CD14-positive monocyte (primary cell): ENCODE measurements at regions not wholly inside any gene's neighbourhood (a gene's known extent, or its start where the extent isn't known, plus 50 kb on each side); places are given as distances from the start of the nearest gene placed in this dataset.
"Not testable (repeated sequence)": the region's sequence is repeated elsewhere in the genome, so short reads cannot be mapped to it uniquely, and the experiment has no call there.

Source experiments
- DNase-seq, 3 donors: peaks; one replicate each; pipeline ENCODE4 v3.0.0-alpha.2; 2011 to 2022
- H2AFZ ChIP-seq: 2 replicates; pipeline ENCODE4 v1.6.0; 2012; ENCODE audit warnings: mild to moderate bottlenecking, low read depth, low read length, inconsistent platforms; ENCODE audit not compliant: insufficient read depth, poor library complexity, severe bottlenecking
- H3K27ac ChIP-seq, 2 donors: 1 replicate in 1 of 2; 2 replicates in 1 of 2; pipeline ENCODE4 v1.5.1; 2012 to 2013; ENCODE audit warnings: low read length in 2 of 2, control low read depth in 1 of 2, inconsistent platforms in 1 of 2, low read depth in 1 of 2, mild to moderate bottlenecking in 1 of 2
- H3K27me3 ChIP-seq, 2 donors: one replicate each; pipeline versions ENCODE4 v1.6.0 to v1.6.1; 2011 to 2013; ENCODE audit warnings: low read length in 2 of 2; ENCODE audit not compliant: control insufficient read depth in 2 of 2, insufficient read depth in 2 of 2
- H3K36me3 ChIP-seq, 2 donors: replicated peaks in 1 of 2; 1 replicate in 1 of 2; 2 replicates in 1 of 2; pipeline versions ENCODE4 v1.5.1 to v1.6.1; 2012 to 2013; ENCODE audit warnings: low read length in 2 of 2, control low read depth in 1 of 2, inconsistent platforms in 1 of 2, mild to moderate bottlenecking in 1 of 2; ENCODE audit not compliant: insufficient read depth in 2 of 2, control insufficient read depth in 1 of 2
- H3K4me1 ChIP-seq, 2 donors: 1 replicate in 1 of 2; 2 replicates in 1 of 2; pipeline versions ENCODE4 v1.5.1 to v1.6.1; 2012 to 2013; ENCODE audit warnings: low read length in 2 of 2, control low read depth in 1 of 2, inconsistent platforms in 1 of 2, mild to moderate bottlenecking in 1 of 2, moderate library complexity in 1 of 2; ENCODE audit not compliant: insufficient read depth in 2 of 2, control insufficient read depth in 1 of 2
- H3K4me2 ChIP-seq: replicated peaks from 2 replicates; pipeline ENCODE3; 2012; ENCODE audit warnings: low read length, moderate library complexity, mild to moderate bottlenecking; ENCODE audit not compliant: poor library complexity, severe bottlenecking; ENCODE audit errors: extremely low read depth
- H3K4me3 ChIP-seq, 3 experiments: fragments of 200-600 bp in 1 of 3; sonication (generic) in 1 of 3; replicated peaks in 1 of 3; 1 replicate in 2 of 3; 2 replicates in 1 of 3; pipeline ENCODE4 v1.5.1; 2011 to 2013; ENCODE audit warnings: low read length in 3 of 3, mild to moderate bottlenecking in 3 of 3, control low read depth in 2 of 3, low read depth in 2 of 3, inconsistent platforms in 1 of 3, moderate library complexity in 1 of 3
- H3K79me2 ChIP-seq: 2 replicates; pipeline ENCODE4 v1.6.0; 2012; ENCODE audit warnings: mild to moderate bottlenecking, control low read depth, inconsistent platforms, low read length, moderate library complexity; ENCODE audit not compliant: insufficient read depth
- H3K9ac ChIP-seq: 2 replicates; pipeline ENCODE4 v1.6.0; 2017; ENCODE audit warnings: low read length, mild to moderate bottlenecking; ENCODE audit not compliant: insufficient read depth, poor library complexity, severe bottlenecking
- H3K9me3 ChIP-seq, 2 donors: replicated peaks in 1 of 2; 1 replicate in 1 of 2; 2 replicates in 1 of 2; pipeline versions ENCODE4 v1.5.1 to v1.6.1; 2012 to 2013; ENCODE audit warnings: low read length in 2 of 2, control low read depth in 1 of 2; ENCODE audit not compliant: control insufficient read depth in 1 of 2, insufficient read depth in 1 of 2
- H4K20me1 ChIP-seq: 2 replicates; pipeline ENCODE4 v1.6.0; 2012; ENCODE audit warnings: mild to moderate bottlenecking, low read length, control low read depth, moderate library complexity; ENCODE audit not compliant: insufficient read depth
- H3K27ac Mint-ChIP-seq, 7 donors: one replicate each; pipeline ENCODE4 v1.8.0; 2020; ENCODE audit warnings: mild to moderate bottlenecking in 7 of 7, mixed read lengths in 7 of 7, moderate library complexity in 6 of 7, inconsistent platforms in 2 of 7
- H3K27me3 Mint-ChIP-seq, 3 donors: one replicate each; pipeline ENCODE4 v1.8.0; 2021 to 2022; ENCODE audit warnings: low read depth in 3 of 3, mild to moderate bottlenecking in 3 of 3, mixed read lengths in 3 of 3, moderate library complexity in 3 of 3, inconsistent platforms in 1 of 3
- H3K36me3 Mint-ChIP-seq, 2 donors: one replicate each; pipeline ENCODE4 v1.8.0; 2020; ENCODE audit warnings: mixed read lengths in 2 of 2, inconsistent platforms in 1 of 2, mild to moderate bottlenecking in 1 of 2
- H3K4me1 Mint-ChIP-seq: one replicate; pipeline ENCODE4 v1.8.0; 2020; ENCODE audit warnings: mild to moderate bottlenecking, mixed read lengths
- H3K4me3 Mint-ChIP-seq, 2 donors: one replicate each; pipeline ENCODE4 v1.8.0; 2020; ENCODE audit warnings: mild to moderate bottlenecking in 2 of 2, mixed read lengths in 2 of 2, moderate library complexity in 1 of 2
- H3K9me3 Mint-ChIP-seq, 7 donors: one replicate each; pipeline ENCODE4 v1.8.0; 2020 to 2022; ENCODE audit warnings: mixed read lengths in 7 of 7, mild to moderate bottlenecking in 6 of 7, moderate library complexity in 6 of 7, inconsistent platforms in 2 of 7
- CTCF ChIP-seq: fragments of 200-600 bp; IDR thresholded peaks from one replicate; pipeline ENCODE4 v1.8.0; 2022; ENCODE audit warnings: antibody characterized with exemption, mild to moderate bottlenecking
- WGBS: methylation state at CpG from one replicate; pipeline ENCODE4 v1.1.5; 2013; ENCODE audit warnings: missing lambda C conversion rate; ENCODE audit not compliant: insufficient coverage; 5-methylcytosine and 5-hydroxymethylcytosine counted together
- intact Hi-C, 2 donors: fragments of 100-400 bp; cut with micrococcal nuclease; formaldehyde crosslinking; loops; one replicate each; pipeline versions ENCODE4 v1.15.0 to v1.15.1; 2023

GRCh38 chr20:46787991-46788762 lies 78.7 kb downstream of the SLC2A10 start:
- no peaks in the 10 kb centered on the region for H3K36me3 ChIP-seq
- H3K4me1 ChIP-seq, result no peaks in the 10 kb centered on the region
- no peaks in the 10 kb centered on the region for H4K20me1 ChIP-seq
- no peak overlapping the region for H2AFZ ChIP-seq
- DNase-seq, result no peak
- H3K9me3 ChIP-seq, result peaks cover 0 to 5% of the 10 kb centered on the region in 2 donors
- WGBS, result 82% methylated on average over 19 of the region's 21 CpGs
- H3K4me3 ChIP-seq, result no peak overlapping the region
- H3K9ac ChIP-seq, result no peak overlapping the region
- Mint-ChIP-seq H3K36me3 (no peaks in the 10 kb centered on the region), H3K4me3 (no peak overlapping the region), H3K27me3 (peaks cover 5 to 8% (median 6%) of the 10 kb centered on the region in 3 donors), H3K27ac (no peak overlapping the region), H3K4me1 (peaks cover 3% of the 10 kb centered on the region), H3K9me3 (no peaks in the 10 kb centered on the region)
- TF ChIP-seq CTCF, result no peak
- intact Hi-C loops, result no loop called here
- H3K27ac ChIP-seq, result no peak overlapping the region
- no peaks in the 10 kb centered on the region for H3K79me2 ChIP-seq
- no peaks in the 10 kb centered on the region for H3K27me3 ChIP-seq
- no peak overlapping the region for H3K4me2 ChIP-seq

- H3K4me3 Mint-ChIP-seq, H3K27ac ChIP-seq, H3K4me1 Mint-ChIP-seq, H2AFZ ChIP-seq, H3K27me3 Mint-ChIP-seq, H3K36me3 ChIP-seq, intact Hi-C loops, H3K79me2 ChIP-seq, H3K4me3 ChIP-seq, H3K27ac Mint-ChIP-seq, H3K27me3 ChIP-seq, H3K4me1 ChIP-seq, H3K4me2 ChIP-seq, H4K20me1 ChIP-seq, H3K36me3 Mint-ChIP-seq, H3K9ac ChIP-seq, H3K9me3 ChIP-seq, H3K9me3 Mint-ChIP-seq, DNase-seq: not testable (repeated sequence)
- 82% methylated on average over 5 of the region's 5 CpGs for WGBS
Observed at GRCh38 chr20:46788763-46789091, 79.3 kb downstream of the SLC2A10 start.
